ENCODE measurements at regions not wholly inside any gene's neighbourhood (a gene's known extent, or its start where the extent isn't known, plus 50 kb on each side); places are given as distances from the start of the nearest gene placed in this dataset.

DNA sequence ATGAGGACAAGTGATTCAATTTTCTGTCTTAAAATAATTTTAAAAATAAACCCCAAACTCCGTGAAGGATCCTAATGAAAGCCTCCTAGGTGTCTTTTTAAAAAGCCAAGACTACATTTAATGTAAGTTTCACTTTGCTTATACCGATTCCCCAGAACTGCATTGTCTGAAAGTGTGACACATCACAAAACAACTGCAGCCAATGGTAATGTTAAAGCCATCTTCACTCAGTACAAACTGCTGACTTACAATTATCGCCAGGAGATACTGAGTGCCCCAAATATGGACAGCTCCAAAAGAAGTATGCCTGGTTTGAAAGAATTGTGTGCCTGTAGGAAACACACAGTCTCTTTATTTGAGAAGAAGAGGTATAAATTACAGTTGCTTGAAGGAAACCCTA lies 73.7 kb upstream of the SPANXB1 start:
- no peak overlapping the region for H3K4me3 ChIP-seq
- no peaks in the 10 kb centered on the region for H3K36me3 ChIP-seq
- H3K4me1 ChIP-seq, result no peaks in the 10 kb centered on the region
- H3K9me3 ChIP-seq, result no peaks in the 10 kb centered on the region
- intact Hi-C loops (cut with DNase I; ENCODE audit: low total_unique reads), result no loop called here
- no peaks in the 10 kb centered on the region for H3K27me3 ChIP-seq
- no peak for DNase-seq
- H3K27ac ChIP-seq, result no peak overlapping the region
- TF ChIP-seq, protein P1, sequence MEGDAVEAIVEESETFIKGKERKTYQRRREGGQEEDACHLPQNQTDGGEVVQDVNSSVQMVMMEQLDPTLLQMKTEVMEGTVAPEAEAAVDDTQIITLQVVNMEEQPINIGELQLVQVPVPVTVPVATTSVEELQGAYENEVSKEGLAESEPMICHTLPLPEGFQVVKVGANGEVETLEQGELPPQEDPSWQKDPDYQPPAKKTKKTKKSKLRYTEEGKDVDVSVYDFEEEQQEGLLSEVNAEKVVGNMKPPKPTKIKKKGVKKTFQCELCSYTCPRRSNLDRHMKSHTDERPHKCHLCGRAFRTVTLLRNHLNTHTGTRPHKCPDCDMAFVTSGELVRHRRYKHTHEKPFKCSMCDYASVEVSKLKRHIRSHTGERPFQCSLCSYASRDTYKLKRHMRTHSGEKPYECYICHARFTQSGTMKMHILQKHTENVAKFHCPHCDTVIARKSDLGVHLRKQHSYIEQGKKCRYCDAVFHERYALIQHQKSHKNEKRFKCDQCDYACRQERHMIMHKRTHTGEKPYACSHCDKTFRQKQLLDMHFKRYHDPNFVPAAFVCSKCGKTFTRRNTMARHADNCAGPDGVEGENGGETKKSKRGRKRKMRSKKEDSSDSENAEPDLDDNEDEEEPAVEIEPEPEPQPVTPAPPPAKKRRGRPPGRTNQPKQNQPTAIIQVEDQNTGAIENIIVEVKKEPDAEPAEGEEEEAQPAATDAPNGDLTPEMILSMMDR (IDR thresholded peaks at IDR 0.05), result no peak
- TF ChIP-seq POLR2A (IDR thresholded peaks at IDR 0.05), result no peak

DNA sequence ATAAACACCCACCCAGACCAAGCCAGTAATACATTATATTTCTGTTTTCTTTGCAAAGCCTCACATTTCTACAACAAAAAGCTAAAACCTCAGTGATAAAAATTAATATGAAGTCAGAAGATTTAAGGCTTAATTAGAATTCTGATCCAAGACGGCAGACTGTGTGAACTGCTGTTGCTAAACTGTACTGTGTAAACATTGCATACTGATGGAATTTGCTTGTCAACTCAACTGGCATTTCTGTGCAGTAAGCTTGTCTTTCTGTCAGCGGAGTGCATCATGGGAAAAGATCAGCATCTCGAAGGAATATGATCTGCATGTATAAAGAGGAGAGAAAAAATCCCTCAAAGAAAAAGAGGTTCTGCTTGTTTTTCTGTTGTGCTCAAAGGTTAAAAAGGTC lies 69.4 kb upstream of the SPANXB1 start:
- Histone ChIP-seq H3K27me3 (no peaks in the 10 kb centered on the region), H3K4me1 (no peaks in the 10 kb centered on the region), H3K4me3 (no peak overlapping the region), H3K27ac (no peak overlapping the region), H3K9me3 (no peaks in the 10 kb centered on the region), H3K36me3 (no peaks in the 10 kb centered on the region)
- no peak for DNase-seq
- TF ChIP-seq, protein P1 (IDR thresholded peaks at IDR 0.05), result no peak
- TF ChIP-seq POLR2A (IDR thresholded peaks at IDR 0.05), result no peak
- intact Hi-C loops (cut with DNase I; ENCODE audit: low total_unique reads), result no loop called here

DNA sequence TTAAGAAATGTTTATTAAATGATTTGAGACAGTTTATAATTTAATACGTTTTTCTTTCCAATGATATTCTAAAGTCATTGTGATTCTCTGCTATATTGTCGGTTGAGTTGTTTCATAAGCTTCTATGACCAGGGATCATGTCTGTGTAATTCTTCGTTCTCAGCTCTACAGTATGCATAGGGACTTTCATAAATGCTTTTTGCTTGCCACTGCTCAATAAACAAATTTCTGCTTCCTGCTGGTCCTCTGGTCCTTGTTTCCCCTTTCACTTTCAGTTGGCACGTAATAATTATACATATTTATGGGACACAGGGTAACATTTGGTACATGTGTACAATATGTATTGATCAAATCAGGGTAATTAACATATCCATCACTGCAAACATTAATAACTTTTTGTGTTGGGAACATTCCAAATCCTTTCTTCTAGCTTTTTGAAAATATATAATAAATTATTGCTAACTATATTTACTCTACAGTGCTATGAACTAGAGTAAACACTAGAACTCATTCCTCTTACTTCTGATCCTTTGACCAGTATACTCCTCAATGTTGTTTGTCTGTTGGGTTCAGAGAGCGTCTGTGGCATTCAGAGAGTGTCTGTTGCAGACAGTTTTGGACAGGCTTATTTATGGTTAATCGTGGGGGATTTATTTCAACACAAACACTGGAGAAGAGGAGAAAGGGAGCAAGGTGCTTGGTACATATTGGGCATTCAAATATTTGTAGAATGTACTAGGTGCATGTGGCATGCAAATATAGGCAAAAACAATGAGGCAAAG lies 68.3 kb upstream of the SPANXB1 start:
- Histone ChIP-seq H3K9me3 (no peaks in the 10 kb centered on the region), H3K4me3 (no peak overlapping the region), H3K27me3 (no peaks in the 10 kb centered on the region), H3K36me3 (no peaks in the 10 kb centered on the region), H3K4me1 (no peaks in the 10 kb centered on the region), H3K27ac (no peak overlapping the region)
- TF ChIP-seq POLR2A (IDR thresholded peaks at IDR 0.05), result no peak
- TF ChIP-seq, protein P1 (IDR thresholded peaks at IDR 0.05), result no peak
- no peak for DNase-seq
- intact Hi-C loops (cut with DNase I; ENCODE audit: low total_unique reads), result no loop called here

DNA sequence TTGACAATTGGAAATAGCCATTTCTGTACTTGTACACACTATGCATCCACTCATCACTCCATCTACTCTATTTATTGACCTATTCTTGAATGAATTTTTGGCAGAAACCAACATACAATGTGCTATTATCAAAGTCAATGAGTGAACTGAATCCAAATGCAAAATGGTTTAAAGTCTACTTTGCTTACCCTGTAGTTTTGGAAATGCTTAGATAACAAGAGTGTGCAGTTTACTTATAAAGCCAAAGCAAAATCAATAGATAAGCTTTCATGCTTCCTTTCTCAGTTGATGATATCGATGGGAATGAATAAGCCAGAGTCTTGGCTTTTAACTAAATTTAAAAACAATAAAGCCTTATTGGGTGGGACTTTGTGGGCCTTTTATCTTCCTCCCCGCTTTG lies 58.9 kb upstream of the SPANXB1 start:
- DNase-seq, result no peak
- intact Hi-C loops (cut with DNase I; ENCODE audit: low total_unique reads), result no loop called here

DNA sequence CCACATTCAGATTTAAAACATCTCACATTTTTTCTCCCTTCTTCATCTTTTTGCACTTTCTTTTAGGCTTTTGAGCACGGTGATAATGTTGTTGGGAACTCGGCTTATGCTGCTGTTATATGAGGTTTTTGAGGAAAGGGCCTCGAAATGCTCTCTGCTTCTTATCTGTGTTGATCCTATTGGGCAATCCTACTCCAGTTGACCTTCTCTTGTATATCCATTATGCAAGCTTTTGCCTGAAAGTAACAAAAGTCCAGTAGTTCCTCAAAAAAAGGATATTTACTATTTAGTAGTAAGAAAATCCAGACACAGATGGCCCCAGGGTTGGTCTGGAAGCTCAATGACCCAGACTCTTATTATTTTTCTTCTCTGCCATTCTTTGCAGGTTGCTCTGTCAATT lies 57.7 kb upstream of the SPANXB1 start:
- no peaks in the 10 kb centered on the region for H3K27me3 ChIP-seq
- H3K27ac ChIP-seq, result no peak overlapping the region
- DNase-seq, result no peak
- no peaks in the 10 kb centered on the region for H3K9me3 ChIP-seq
- H3K4me1 ChIP-seq, result no peaks in the 10 kb centered on the region
- intact Hi-C loops (cut with DNase I; ENCODE audit: low total_unique reads), result no loop called here
- H3K4me3 ChIP-seq, result no peak overlapping the region
- no peaks in the 10 kb centered on the region for H3K36me3 ChIP-seq
- no peak for TF ChIP-seq POLR2A (IDR thresholded peaks at IDR 0.05)
- TF ChIP-seq, protein P1 (IDR thresholded peaks at IDR 0.05), result no peak

More for the DNA sequence above, 58.9 kb upstream of the SPANXB1 start:
- Histone ChIP-seq H3K9me3 (no peaks in the 10 kb centered on the region), H3K27me3 (no peaks in the 10 kb centered on the region), H3K4me3 (no peak overlapping the region), H3K36me3 (no peaks in the 10 kb centered on the region), H3K4me1 (no peaks in the 10 kb centered on the region), H3K27ac (no peak overlapping the region)
- TF ChIP-seq, protein P1 (IDR thresholded peaks at IDR 0.05), result no peak
- no peak for TF ChIP-seq POLR2A (IDR thresholded peaks at IDR 0.05)
